ENCODE measurements at regions not wholly inside any gene's neighbourhood (a gene's known extent, or its start where the extent isn't known, plus 50 kb on each side); places are given as distances from the start of the nearest gene placed in this dataset.

DNA sequence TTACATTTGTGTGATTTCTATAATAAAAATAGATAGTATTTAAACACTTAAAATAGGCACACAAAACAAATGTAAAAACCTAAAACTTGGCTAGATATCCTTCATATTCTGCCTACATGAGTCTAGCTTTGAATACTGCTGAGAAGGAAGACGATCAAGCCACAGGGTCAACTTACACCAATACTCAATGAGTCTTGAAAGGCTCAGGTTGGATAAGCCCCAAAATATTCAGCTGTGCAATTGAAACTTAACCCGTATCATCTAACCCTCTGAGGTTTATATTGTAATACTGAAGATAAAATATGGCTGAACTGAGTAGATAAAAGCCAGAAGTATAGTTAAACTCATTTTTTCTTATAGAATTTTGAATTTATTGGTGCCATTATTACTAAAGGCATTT, 313.0 kb upstream of the NRXN1 start:
- Histone ChIP-seq H3K4ac (ENCODE audit: low read length) (no peak overlapping the region), H3K27ac (replicated peaks; ENCODE audit: low read length) (no peak overlapping the region), H2BK15ac (ENCODE audit: low read length) (no peak overlapping the region), H3K4me2 (ENCODE audit: insufficient read depth, low read length, poor library complexity, severe bottlenecking) (no peak overlapping the region), H3K23ac (ENCODE audit: low read depth, low read length, poor library complexity) (no peak overlapping the region), H3K79me1 (ENCODE audit: low read depth, low read length) (no peaks in the 10 kb centered on the region), H2BK120ac (ENCODE audit: low read depth, low read length) (no peak overlapping the region), H3K36me3 (replicated peaks in 1 of 2; ENCODE audit: control insufficient read depth in 2 of 2, insufficient read depth in 2 of 2, low read length in 2 of 2) (no peaks in the 10 kb centered on the region), H3K9ac (ENCODE audit: low read depth, low read length, poor library complexity) (no peak overlapping the region), H4K91ac (ENCODE audit: low read depth, low read length, poor library complexity) (no peak overlapping the region), H3K18ac (ENCODE audit: low read length) (no peak overlapping the region), H2AK5ac (ENCODE audit: low read depth, low read length) (no peak overlapping the region), H2AFZ (ENCODE audit: low read length) (no peak overlapping the region), H3K4me1 (ENCODE audit: control insufficient read depth in 2 of 2, insufficient read depth in 1 of 2, low read depth in 1 of 2, low read length in 2 of 2) (no peaks in the 10 kb centered on the region), H3K27me3 (ENCODE audit: control insufficient read depth in 3 of 3, insufficient read depth in 3 of 3, low read depth in 1 of 3, low read length in 3 of 3) (no peaks in the 10 kb centered on the region), H3K14ac (ENCODE audit: low read length) (no peak overlapping the region), H4K8ac (ENCODE audit: low read depth, low read length) (no peak overlapping the region), H3K9me3 (replicated peaks in 1 of 2; ENCODE audit: control insufficient read depth in 2 of 2, insufficient read depth in 1 of 2, low read depth in 1 of 2, low read length in 2 of 2) (no peaks in the 10 kb centered on the region), H3K4me3 (ENCODE audit: low read length in 2 of 2) (no peak overlapping the region), H2BK12ac (ENCODE audit: low read length) (no peak overlapping the region), H2BK5ac (ENCODE audit: low read length) (no peak overlapping the region)
- no peak for DNase-seq (ENCODE audit: low spot score)
- WGBS, 2 donors (ENCODE audit: extremely low coverage in 2 of 2, insufficient read length in 2 of 2, insufficient replicate concordance in 1 of 2) = no CpG with 5 or more reads among the region's 2 CpGs

- WGBS, 2 donors (ENCODE audit: extremely low coverage in 2 of 2, insufficient read length in 2 of 2, insufficient replicate concordance in 1 of 2) = no CpG with 5 or more reads among the region's 7 CpGs
- no peaks in the 10 kb centered on the region for H3K36me3 ChIP-seq (replicated peaks in 1 of 2; ENCODE audit: control insufficient read depth in 2 of 2, insufficient read depth in 2 of 2, low read length in 2 of 2)
- no peak overlapping the region for H3K18ac ChIP-seq (ENCODE audit: low read length)
- no peak overlapping the region for H3K9ac ChIP-seq (ENCODE audit: low read depth, low read length, poor library complexity)
- no peak overlapping the region for H4K91ac ChIP-seq (ENCODE audit: low read depth, low read length, poor library complexity)
- H3K9me3 ChIP-seq (replicated peaks in 1 of 2; ENCODE audit: control insufficient read depth in 2 of 2, insufficient read depth in 1 of 2, low read depth in 1 of 2, low read length in 2 of 2) = no peaks in the 10 kb centered on the region
- no peak overlapping the region for H3K14ac ChIP-seq (ENCODE audit: low read length)
- no peak overlapping the region for H4K8ac ChIP-seq (ENCODE audit: low read depth, low read length)
- H3K4ac ChIP-seq (ENCODE audit: low read length) = no peak overlapping the region
- H3K4me2 ChIP-seq (ENCODE audit: insufficient read depth, low read length, poor library complexity, severe bottlenecking) = no peak overlapping the region
- no peak overlapping the region for H2BK120ac ChIP-seq (ENCODE audit: low read depth, low read length)
- H2BK5ac ChIP-seq (ENCODE audit: low read length) = no peak overlapping the region
- H3K79me1 ChIP-seq (ENCODE audit: low read depth, low read length) = no peaks in the 10 kb centered on the region
- H3K23ac ChIP-seq (ENCODE audit: low read depth, low read length, poor library complexity) = no peak overlapping the region
- H2AFZ ChIP-seq (ENCODE audit: low read length) = no peak overlapping the region
- no peaks in the 10 kb centered on the region for H3K27me3 ChIP-seq (ENCODE audit: control insufficient read depth in 3 of 3, insufficient read depth in 3 of 3, low read depth in 1 of 3, low read length in 3 of 3)
- no peak overlapping the region for H3K4me3 ChIP-seq (ENCODE audit: low read length in 2 of 2)
- no peak for DNase-seq (ENCODE audit: low spot score)
- H2BK12ac ChIP-seq (ENCODE audit: low read length) = no peak overlapping the region
- no peak overlapping the region for H2AK5ac ChIP-seq (ENCODE audit: low read depth, low read length)
- no peak overlapping the region for H3K27ac ChIP-seq (replicated peaks; ENCODE audit: low read length)
- H2BK15ac ChIP-seq (ENCODE audit: low read length) = no peak overlapping the region
- H3K4me1 ChIP-seq (ENCODE audit: control insufficient read depth in 2 of 2, insufficient read depth in 1 of 2, low read depth in 1 of 2, low read length in 2 of 2) = no peaks in the 10 kb centered on the region
These were observed 303.4 kb upstream of the NRXN1 start for GRCh38 chr2:51335087-51336058.

DNA sequence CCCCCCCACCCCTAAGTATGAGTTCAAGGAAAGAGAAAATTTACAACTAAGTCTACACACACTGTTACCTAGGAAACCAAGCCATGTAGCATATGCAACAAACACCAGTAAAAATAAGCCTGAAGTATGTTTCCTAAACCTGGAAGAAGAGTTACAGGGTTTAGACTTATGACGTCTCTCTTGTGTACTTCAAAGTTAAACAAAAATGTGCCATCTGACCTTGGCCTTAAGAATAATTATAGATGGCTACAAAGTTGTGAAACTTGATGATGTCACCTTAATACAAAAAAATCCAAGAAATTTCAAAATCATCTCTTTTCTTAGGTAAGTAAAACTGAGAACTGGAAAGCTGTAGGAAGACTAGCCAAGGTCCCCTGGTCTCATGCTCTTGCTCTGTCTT, 297.6 kb upstream of the NRXN1 start:
- H3K4me1 ChIP-seq (ENCODE audit: control insufficient read depth in 2 of 2, insufficient read depth in 1 of 2, low read depth in 1 of 2, low read length in 2 of 2) = no peaks in the 10 kb centered on the region
- H2AFZ ChIP-seq (ENCODE audit: low read length) = no peak overlapping the region
- no peak overlapping the region for H3K4me3 ChIP-seq (ENCODE audit: low read length in 2 of 2)
- no peak overlapping the region for H3K18ac ChIP-seq (ENCODE audit: low read length)
- no peaks in the 10 kb centered on the region for H3K36me3 ChIP-seq (replicated peaks in 1 of 2; ENCODE audit: control insufficient read depth in 2 of 2, insufficient read depth in 2 of 2, low read length in 2 of 2)
- H3K79me1 ChIP-seq (ENCODE audit: low read depth, low read length) = no peaks in the 10 kb centered on the region
- H3K27ac ChIP-seq (replicated peaks; ENCODE audit: low read length) = no peak overlapping the region
- no peak overlapping the region for H2AK5ac ChIP-seq (ENCODE audit: low read depth, low read length)
- no peak overlapping the region for H3K14ac ChIP-seq (ENCODE audit: low read length)
- DNase-seq (ENCODE audit: low spot score) = no peak
- H2BK5ac ChIP-seq (ENCODE audit: low read length) = no peak overlapping the region
- H2BK15ac ChIP-seq (ENCODE audit: low read length) = no peak overlapping the region
- no peak overlapping the region for H3K4ac ChIP-seq (ENCODE audit: low read length)
- no peaks in the 10 kb centered on the region for H3K27me3 ChIP-seq (ENCODE audit: control insufficient read depth in 3 of 3, insufficient read depth in 3 of 3, low read depth in 1 of 3, low read length in 3 of 3)
- H3K23ac ChIP-seq (ENCODE audit: low read depth, low read length, poor library complexity) = no peak overlapping the region
- WGBS, 2 donors (ENCODE audit: extremely low coverage in 2 of 2, insufficient read length in 2 of 2, insufficient replicate concordance in 1 of 2) = no CpG with 5 or more reads among the region's 1 CpG
- no peak overlapping the region for H2BK12ac ChIP-seq (ENCODE audit: low read length)
- no peak overlapping the region for H4K8ac ChIP-seq (ENCODE audit: low read depth, low read length)
- no peak overlapping the region for H3K9ac ChIP-seq (ENCODE audit: low read depth, low read length, poor library complexity)
- no peaks in the 10 kb centered on the region for H3K9me3 ChIP-seq (replicated peaks in 1 of 2; ENCODE audit: control insufficient read depth in 2 of 2, insufficient read depth in 1 of 2, low read depth in 1 of 2, low read length in 2 of 2)
- no peak overlapping the region for H4K91ac ChIP-seq (ENCODE audit: low read depth, low read length, poor library complexity)
- no peak overlapping the region for H3K4me2 ChIP-seq (ENCODE audit: insufficient read depth, low read length, poor library complexity, severe bottlenecking)
- H2BK120ac ChIP-seq (ENCODE audit: low read depth, low read length) = no peak overlapping the region

GRCh38 chr2:51324051-51324450, 292.1 kb upstream of the NRXN1 start:
- Histone ChIP-seq H3K14ac (ENCODE audit: low read length) (no peak overlapping the region), H4K8ac (ENCODE audit: low read depth, low read length) (no peak overlapping the region), H2BK12ac (ENCODE audit: low read length) (no peak overlapping the region), H3K9me3 (replicated peaks in 1 of 2; ENCODE audit: control insufficient read depth in 2 of 2, insufficient read depth in 1 of 2, low read depth in 1 of 2, low read length in 2 of 2) (no peaks in the 10 kb centered on the region), H3K4me1 (ENCODE audit: control insufficient read depth in 2 of 2, insufficient read depth in 1 of 2, low read depth in 1 of 2, low read length in 2 of 2) (no peaks in the 10 kb centered on the region), H3K27me3 (ENCODE audit: control insufficient read depth in 3 of 3, insufficient read depth in 3 of 3, low read depth in 1 of 3, low read length in 3 of 3) (no peaks in the 10 kb centered on the region), H3K27ac (replicated peaks; ENCODE audit: low read length) (no peak overlapping the region), H3K23ac (ENCODE audit: low read depth, low read length, poor library complexity) (no peak overlapping the region), H3K36me3 (replicated peaks in 1 of 2; ENCODE audit: control insufficient read depth in 2 of 2, insufficient read depth in 2 of 2, low read length in 2 of 2) (no peaks in the 10 kb centered on the region), H4K91ac (ENCODE audit: low read depth, low read length, poor library complexity) (no peak overlapping the region), H2BK15ac (ENCODE audit: low read length) (no peak overlapping the region), H3K79me1 (ENCODE audit: low read depth, low read length) (no peaks in the 10 kb centered on the region), H3K18ac (ENCODE audit: low read length) (no peak overlapping the region), H3K4me3 (ENCODE audit: low read length in 2 of 2) (no peak overlapping the region), H3K4ac (ENCODE audit: low read length) (no peak overlapping the region), H3K4me2 (ENCODE audit: insufficient read depth, low read length, poor library complexity, severe bottlenecking) (no peak overlapping the region), H2BK120ac (ENCODE audit: low read depth, low read length) (no peak overlapping the region), H3K9ac (ENCODE audit: low read depth, low read length, poor library complexity) (no peak overlapping the region), H2BK5ac (ENCODE audit: low read length) (no peak overlapping the region), H2AK5ac (ENCODE audit: low read depth, low read length) (no peak overlapping the region), H2AFZ (ENCODE audit: low read length) (no peak overlapping the region)
- DNase-seq (ENCODE audit: low spot score) = no peak
- WGBS, 2 donors (ENCODE audit: extremely low coverage in 2 of 2, insufficient read length in 2 of 2, insufficient replicate concordance in 1 of 2) = no CpG with 5 or more reads among the region's 4 CpGs

Data from neuronal stem cell (in vitro differentiated cells).